ENCODE measurements at regions not wholly inside any gene's neighbourhood (a gene's known extent, or its start where the extent isn't known, plus 50 kb on each side); places are given as distances from the start of the nearest gene placed in this dataset.
"Not testable (repeated sequence)": the region's sequence is repeated elsewhere in the genome, so short reads cannot be mapped to it uniquely, and the experiment has no call there.

DNA sequence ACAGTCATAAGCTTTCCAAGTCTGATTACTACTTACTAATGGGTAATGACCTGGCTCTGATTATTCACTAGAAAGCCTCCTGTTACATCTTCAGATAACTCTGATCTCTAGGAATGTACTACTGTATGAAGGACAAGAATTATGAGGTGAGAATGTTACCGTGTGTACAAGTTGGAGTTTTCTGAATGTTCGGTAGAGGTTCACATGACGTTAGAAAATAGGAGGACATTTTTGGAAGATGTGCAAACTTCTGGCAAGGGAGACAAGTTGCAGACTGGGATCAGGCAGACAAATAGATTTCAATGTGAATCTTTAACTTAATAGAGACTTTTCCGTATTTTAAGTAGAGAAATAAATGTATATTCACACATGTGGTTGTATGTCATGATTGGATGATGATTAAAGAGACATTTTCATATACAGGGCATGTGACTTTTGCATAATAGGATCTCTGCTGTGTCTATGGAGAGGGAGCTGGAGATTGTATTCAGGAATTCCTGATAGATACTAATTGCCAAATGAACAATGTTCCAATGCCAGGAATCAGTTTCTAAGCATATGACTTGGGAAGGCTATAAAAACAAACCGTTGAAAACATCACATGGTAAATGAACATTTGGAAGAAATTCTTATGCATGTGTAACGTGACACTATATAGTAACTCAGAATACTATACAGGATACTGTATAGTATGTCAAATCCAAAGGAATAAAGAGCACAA is 1695.8 kb upstream of the PIK3C3 start:
- no peak for DNase-seq (ENCODE audit: low read depth in 2 of 2)

DNA sequence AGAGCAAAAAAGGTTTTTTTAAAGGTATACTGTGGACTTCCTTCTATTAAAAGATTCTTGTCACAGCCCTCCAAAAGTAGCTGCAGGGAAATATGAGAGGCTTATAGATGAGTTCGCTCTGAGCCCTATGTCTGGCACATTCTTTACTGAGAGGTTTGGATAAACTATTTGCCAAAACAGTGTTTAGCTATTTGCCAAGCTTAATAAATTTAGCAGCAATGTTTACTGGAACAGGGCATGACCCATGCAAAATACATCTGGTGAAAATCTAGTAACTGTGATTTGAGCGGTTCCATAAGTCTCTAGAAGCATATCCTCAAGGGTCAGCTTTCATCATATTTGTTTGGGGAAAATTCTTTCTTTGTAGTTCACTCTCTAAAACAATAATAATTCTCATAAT is 1696.7 kb upstream of the PIK3C3 start:
- DNase-seq (ENCODE audit: low read depth in 2 of 2), result no peak

DNA sequence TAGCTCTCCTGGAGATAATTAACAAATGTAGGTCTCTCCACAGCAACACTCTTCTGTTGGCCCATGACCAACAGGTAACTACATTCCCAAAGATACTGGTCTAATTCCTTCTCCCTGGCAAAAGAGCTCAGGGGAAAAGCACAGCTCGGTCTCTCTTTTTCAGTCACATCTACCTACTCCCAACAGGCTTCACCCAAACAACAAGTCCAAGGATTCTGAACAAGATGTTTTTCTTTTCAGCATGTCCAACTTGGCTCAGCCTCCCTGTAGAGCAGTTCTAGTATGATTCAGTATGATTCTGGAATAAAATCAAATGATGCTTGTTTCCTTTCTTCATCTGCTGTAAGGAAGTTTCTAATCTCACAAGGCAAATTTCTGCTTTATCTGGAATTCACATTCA is 1704.8 kb upstream of the PIK3C3 start:
- no peak for DNase-seq (ENCODE audit: low read depth in 2 of 2)

DNA sequence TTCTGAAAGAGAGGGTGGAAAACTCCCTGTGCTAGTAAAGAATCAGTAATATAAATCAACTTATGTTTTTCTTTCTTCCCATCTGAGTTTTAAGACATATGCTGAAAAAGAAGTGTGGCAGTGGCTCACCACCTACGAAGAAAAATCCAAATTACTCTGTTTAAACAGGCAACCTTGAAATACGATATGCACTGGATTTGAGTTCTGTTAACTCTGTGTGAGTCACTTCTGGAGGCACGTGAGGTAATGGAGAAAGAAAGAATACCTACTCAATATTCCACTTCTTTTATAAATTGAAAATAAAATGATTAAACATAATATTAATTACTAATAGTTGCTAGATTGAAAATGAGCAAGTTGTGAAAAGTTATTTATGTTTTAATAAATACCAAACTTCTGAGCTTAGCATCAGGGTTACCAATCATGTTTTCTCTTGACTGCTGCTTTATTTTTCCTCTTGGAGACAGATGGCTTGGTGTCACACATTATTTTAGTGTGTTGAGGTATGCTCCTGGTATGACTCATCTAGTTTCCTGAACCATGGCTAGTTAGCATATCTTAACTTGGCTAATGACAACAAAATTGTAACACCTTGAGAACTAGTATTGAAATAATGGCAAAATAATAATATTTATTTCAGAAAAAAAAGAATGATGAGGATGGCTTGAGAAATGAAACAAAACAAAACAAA is 1705.5 kb upstream of the PIK3C3 start:
- DNase-seq (ENCODE audit: low read depth in 2 of 2), result no peak

DNA sequence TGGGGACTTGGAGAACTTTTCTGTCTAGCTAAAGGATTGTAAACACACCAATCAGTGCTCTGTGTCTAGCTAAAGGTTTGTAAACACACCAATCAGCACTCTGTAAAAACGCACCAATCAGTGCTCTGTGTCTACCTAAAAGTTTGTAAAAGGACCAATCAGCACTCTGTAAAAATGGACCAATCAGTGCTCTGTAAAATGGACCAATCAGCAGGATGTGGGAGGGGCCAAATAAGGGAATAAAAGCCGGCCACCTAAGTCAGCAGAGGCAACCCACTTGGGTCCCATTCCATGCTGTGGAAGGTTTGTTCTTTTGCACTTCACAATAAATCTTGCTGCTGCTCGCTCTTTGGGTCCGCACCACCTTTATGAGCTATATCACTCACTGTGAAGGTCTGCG is 1709.4 kb upstream of the PIK3C3 start:
- DNase-seq (ENCODE audit: low read depth in 2 of 2), result not testable (repeated sequence)

DNA sequence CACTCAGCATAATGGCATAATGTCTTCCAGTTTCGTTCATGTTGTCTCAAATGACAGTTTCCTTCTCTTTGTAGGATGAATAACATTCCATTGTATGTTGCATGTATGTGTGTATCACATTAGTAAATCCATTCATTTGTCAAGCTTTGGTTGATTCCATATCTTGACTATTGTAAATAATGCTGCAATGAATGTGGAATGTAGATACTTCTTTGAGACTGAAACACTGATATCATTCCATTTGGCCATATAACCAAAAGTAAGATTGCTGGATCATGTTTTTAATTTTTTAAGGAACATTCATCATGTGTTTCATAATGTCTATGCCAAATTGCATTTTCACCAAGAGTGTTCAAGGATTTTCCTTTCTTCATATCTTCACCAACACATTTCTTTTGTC is 1711.4 kb upstream of the PIK3C3 start:
- no peak for DNase-seq (ENCODE audit: low read depth in 2 of 2)

DNA sequence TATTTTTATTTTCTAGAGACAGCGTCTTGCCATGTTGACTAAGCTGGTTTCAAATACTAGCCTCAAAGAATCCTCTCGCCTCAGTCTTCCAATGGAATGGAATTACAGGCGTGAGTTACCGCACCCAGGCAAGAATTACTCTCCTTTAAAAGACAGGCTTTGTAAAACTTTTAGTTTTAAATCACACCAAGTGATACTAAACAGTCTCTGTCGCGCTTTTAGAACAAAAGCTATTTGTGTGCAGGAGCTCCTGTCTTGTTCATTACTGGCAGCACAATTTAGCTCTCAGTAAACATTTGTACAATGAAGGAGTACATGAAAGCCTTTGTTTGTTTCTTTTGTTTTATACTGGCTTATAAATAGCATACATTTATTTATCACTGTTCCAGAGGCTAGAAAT is 1719.2 kb upstream of the PIK3C3 start:
- DNase-seq (ENCODE audit: low read depth in 2 of 2), result no peak

DNA sequence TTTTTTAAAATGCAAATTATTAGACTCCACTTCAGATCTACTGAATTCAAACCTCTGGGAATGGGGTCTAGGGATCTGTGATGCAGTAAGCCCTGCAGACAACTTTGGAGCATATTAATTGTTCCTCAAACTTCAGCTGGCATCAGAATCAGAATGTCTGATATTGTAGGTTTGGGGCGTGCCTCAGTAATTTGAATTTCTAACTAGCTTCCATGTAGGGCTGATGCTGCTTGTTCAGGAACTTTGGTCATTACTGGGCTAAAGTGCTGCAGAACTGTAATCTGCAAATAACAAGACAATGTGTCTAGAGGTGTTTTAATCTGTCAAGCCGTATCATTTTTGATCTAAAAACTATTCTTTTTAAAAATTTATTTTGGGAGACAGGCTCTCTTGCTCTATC is 1719.7 kb upstream of the PIK3C3 start:
- DNase-seq (ENCODE audit: low read depth in 2 of 2), result no peak

DNA sequence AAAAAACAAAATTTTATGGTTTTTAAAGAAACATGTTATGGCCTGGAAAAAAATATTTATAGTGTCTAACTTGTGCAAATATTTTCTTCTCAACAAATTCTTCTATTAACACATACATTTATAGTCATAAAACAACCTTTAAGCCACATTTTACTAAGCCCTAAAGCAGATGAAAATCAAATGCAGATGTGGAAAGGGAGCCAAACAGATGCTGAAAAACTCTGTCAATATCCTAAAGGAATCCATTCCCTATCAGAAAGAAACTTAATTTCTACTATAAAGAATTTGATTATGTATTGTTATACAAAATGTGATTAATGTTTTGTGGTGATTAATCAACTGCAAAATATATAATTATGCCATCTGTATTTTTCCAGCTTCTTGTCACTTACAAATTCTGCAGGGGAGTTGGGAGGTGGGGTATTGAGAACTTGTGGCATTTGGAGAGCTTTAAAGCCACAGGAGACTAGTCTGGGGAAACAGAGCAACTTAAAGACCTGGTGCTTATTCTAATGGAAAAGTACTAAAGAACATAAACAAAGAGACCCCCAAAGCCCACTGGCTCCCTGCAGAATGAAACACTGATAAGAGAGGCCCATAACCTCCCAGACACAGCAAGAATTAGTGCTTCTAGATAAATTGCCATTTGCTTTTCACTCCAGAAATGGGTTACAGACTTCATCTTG is 1721.0 kb upstream of the PIK3C3 start:
- no peak for DNase-seq (ENCODE audit: low read depth in 2 of 2)

DNA sequence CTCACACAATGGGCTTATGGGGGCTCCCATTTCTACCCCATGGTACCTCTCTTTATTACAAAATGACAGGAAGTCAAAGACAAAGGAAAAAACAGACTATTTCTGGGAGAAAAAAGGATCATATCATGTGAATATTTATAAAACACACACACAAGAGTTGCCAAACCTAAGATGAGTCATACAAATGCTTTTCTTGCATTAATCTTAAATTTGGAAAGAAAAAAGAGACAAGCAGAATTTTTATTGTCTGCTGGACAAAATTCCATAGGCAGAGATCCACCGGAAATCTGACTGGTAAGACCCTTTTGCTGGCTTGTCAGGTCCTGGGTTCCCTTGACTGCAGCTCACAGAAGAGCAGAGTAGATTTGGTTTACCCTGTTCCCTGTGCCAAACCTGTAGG is 1732.3 kb upstream of the PIK3C3 start:
- no peak for DNase-seq (ENCODE audit: low read depth in 2 of 2)

DNA sequence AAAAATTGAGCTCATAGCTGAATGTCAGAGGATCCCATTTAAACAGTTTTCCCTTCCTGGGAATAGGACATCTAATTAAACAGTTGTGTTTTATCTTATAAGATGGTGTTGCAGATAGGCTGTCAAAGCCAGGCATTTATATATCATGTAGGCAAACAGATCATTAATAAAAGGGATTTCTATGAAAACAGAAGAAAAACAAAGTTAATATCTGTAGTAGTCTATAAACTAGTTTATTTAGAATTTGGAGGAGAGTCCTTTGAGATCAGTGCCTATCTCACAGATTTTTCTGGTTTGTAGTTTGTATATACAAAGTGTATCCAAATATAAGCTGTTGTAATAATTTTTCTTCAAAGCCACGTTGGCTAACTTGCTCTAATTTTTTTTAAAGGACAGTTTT is 1738.2 kb upstream of the PIK3C3 start:
- no peak for DNase-seq (ENCODE audit: low read depth in 2 of 2)

DNA sequence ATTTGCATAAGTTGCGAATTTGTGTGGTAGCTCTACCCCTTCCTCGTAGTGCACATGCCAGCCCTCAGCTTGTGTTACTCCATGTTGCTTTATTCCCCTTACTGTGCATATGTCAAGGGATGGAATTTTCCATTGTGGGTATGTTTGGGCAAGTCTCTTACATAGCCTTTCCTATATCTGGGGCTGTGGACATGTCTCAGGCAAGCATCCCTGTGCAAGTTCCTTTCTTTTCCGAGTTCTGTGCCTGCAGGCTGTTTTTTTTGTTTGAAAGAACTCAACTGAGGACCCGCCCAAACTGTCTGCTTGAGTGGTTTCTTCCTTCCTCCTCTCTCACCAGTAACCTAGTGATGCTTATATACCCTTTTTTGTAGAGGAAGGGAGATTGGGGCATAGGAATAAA is 1739.1 kb upstream of the PIK3C3 start:
- no peak for DNase-seq (ENCODE audit: low read depth in 2 of 2)

DNA sequence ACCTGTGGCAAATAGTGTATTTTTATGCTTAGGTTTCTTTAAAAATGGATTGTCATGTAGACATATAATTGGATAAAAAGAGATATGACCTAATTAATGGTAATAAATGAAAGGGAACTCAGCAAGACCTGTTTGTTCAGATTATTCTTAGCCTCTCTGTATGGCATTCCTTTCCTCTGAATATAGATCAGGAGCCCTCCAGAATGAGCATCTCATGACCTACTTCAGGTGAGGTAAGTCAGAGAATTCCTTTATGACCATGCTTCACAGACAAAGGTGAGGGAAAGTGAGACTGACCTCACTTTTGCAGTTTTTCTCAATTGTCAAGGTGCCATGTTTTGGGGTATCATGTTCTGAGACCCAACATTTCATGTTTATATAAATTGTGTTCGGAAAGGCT is 1744.3 kb upstream of the PIK3C3 start:
- no peak for DNase-seq (ENCODE audit: low read depth in 2 of 2)

DNA sequence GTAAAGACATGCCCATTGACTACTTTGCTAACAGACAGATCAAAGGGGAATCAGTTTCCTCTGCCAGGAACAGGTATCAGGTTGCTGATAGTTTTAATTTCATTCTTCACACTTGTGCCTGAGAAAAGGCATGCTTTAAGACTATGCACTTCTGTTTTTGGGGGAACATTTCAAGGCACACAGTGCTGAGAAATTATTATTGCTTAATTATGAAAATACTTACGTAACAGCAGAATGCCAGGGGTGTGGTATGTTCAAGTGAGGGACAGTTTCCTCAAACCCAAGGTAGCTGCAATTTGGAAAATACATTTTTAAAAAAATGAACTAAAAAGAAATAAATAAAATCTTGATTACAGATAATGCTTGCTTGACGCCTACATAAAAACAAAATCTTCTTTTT is 1746.1 kb upstream of the PIK3C3 start:
- no peak for DNase-seq (ENCODE audit: low read depth in 2 of 2)

DNA sequence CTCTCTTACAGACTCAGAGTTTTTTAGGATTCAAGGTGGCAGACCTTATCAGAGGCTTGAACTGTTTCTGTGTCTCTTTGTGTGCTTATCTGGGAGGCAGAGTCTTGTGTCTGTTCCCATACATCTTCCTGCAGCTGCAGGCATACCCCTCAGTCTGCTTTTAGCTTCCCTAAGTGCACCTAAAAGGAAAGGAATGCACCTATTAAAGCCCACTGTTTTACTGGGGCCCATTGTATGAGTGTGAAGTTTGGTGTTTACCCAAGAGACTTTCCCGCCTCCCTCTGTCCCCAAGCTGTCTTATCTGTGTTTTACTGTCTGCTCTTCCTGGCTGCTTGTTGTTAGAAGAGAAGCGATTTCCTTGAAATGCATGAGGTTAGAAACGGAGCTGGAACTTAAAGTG is 1757.3 kb upstream of the PIK3C3 start:
- no peak for DNase-seq (ENCODE audit: low read depth in 2 of 2)

DNA sequence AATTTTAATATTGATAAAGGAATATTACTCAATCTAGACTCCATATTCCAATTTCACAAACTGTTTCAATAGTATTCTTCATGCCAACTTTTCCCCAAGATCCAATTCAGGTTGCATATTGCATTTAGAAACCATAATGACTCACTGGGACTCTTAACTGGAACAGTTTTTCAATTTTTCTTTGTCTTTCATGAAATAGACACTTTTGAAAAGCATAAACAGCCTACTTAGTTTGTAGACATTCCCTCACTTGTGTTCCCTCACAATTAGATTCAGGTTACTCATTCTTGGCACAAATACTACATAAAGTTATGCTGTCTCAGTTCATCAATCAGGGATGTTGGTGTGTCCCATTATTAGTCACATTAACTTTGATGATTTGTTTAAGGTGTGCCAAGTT is 1768.4 kb upstream of the PIK3C3 start:
- no peak for DNase-seq (ENCODE audit: low read depth in 2 of 2)

DNA sequence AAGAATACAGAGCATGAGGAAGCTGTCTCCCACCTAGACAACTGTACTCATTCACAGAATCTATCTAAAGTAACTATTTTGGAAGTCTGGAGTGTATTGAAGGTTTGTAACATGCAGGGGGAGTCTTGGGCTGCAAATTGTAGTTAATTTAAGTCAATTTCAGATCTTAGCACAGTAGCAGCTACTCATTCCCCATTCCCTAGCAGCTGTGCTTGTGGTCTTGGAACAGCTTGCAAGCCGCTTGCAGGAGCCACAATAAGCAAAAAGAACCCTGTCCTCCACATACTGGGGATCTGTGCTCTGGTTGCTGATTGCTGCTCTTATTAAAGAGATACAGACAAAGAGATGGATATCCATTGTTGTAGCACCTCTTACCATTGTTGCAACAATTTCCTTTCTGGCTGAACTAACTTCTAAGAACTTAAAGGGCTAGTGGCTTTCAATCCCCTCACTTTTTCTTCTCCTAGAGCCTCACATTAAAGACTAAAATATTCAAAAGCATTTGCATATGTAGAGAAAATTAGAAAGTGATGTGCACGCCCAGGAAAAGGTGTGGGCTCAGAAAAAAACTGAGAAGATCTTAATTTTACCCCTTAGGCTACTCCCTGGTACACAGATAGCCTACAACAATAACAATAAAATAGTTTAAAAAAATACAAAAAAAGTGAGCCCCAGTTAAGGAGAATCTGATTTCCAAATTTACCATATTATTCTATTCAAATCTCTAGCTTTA is 1775.1 kb upstream of the PIK3C3 start:
- no peak for DNase-seq (ENCODE audit: low read depth in 2 of 2)

DNA sequence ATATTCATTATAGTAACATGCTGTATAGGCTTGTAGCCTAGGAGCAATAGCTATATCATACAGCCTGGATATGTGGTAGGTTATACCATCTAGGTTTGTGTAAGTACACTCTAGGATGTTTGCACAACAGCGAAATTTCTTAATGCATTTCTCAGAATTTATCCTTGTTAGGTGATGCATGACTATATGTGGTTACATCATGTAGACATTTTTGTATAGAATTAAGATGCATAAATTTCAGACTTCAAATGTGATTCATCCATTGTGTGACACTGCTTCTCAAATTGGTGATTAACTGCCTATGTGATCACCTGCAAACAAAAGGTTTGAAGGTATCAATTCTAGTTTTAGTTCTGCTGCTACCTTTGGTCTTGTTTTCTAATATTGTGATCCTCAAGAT is 1787.0 kb upstream of the PIK3C3 start:
- DNase-seq (ENCODE audit: low read depth in 2 of 2), result no peak

DNA sequence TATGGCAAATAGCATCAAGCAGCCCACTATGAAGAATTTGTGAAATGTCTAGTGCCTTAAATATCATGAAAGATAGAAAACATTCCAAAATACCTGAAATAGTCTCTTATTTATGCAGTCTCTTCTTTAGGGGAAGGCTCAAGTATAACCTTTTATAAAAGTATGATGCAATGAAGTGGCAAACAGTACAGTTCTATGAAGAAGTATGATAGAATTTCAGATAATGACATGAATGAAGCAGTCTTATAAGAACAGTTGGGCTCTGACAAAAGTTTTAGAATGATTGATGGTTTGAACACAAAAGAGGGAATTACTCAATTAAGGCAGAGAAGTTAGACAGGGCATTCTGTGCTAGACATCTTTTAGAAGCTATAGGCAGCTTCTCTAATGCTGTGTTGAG is 1791.8 kb upstream of the PIK3C3 start:
- DNase-seq (ENCODE audit: low read depth in 2 of 2), result no peak

DNA sequence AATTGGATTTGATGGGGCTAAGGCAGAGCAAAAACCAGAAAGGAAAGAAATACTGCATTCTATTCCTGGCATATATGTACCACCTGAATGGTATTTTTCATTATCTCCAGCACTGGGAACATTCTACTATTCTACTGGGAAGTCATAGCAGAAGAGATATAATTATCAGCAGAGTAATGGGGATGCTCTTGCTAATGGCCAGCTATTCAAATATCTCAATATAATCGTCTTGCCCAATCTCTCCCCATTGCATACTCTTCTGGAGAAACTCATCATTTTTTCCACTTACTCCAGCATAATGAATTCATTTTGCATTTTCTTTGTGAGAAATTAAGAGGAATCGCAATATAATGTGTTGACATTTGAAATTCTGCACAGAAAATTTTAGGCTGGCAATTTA is 1794.7 kb upstream of the PIK3C3 start:
- DNase-seq (ENCODE audit: low read depth in 2 of 2), result no peak

DNA sequence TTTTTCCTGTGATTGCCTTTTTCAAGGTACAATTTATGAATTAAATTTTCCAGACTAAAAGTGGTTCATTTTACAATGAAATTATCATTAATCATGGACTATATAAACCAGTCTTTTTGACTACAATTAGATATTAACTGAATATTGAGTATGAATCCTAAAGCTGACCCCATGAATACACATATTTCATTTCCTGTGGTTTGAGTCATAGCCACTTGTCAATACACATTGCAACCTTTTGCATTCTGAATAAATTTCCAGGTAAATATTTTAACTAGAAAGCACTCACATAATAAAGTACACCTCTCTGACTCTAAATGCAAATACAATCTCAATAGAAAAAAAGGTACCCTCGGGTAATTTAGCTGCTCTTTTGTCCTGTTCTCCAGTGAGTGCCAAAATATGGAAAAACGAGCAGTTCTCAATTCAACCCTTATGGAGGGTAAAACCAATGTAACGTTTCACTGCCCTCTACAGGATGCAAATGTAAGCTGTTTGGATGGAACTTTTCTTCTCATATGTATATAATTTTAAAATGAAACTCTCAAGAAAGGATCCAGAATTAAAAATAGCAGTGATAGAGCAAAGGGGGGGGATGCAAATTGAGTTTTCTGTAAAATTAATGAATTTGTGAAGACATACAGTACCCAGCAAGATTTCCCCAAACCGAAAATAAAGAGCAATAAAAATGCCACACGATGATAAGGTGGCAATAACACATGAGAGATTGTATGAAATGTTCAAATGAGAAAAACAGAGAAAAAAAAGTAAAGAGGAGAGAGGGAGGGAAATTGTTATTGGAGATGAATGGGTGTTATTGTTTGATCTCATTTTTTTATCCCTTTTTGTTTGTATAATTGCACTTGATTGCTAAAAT is 1795.7 kb upstream of the PIK3C3 start:
- no peak for DNase-seq (ENCODE audit: low read depth in 2 of 2)

DNA sequence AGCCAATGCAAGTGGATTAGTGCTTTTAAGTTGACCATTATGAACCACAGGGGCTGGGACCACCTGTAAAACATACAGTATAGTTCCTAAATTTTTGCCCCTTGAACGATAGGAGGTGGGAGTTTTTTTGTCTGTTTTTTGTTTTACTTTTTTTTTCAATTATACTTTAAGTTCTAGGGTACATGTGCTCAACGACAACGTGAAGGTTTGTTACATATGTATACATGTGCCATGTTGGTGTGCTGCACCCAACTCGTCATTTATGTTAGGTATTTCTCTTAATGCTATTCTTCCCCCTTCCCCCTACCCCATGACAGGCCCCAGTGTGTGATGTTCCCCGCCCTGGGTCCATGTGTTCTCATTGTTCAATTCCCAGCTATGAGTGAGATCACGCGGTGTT is 1797.9 kb upstream of the PIK3C3 start:
- DNase-seq (ENCODE audit: low read depth in 2 of 2), result no peak

Measured in stimulated activated CD4-positive, alpha-beta T cell treated with anti-CD3 and anti-CD28 coated beads, Interleukin-1b, Interleukin-23, amount 100 ng/mL, for 1 hour (primary cell).